BJ (cell line): ENCODE measurements at regions not wholly inside any gene's neighbourhood (a gene's known extent, or its start where the extent isn't known, plus 50 kb on each side); places are given as distances from the start of the nearest gene placed in this dataset.

Experiments
- CTCF ChIA-PET: fragments of 350-600 bp; formaldehyde crosslinking; extraction: SDS; loops from one replicate; lab custom pipeline; 2021; ENCODE audit warnings: antibody characterized with exemption, inconsistent platforms; lab: Yijun Ruan, JAX
- POLR2A ChIA-PET: fragments of 300-600 bp; sonication (Branson Sonifier 250); formaldehyde crosslinking; extraction: SDS; loops from one replicate; lab custom pipeline; 2021; ENCODE audit warnings: antibody characterized with exemption; lab: Charles Lee
- DNase-seq: peaks from one replicate; pipeline ENCODE4 v3.0.0-alpha.2; 2011; ENCODE audit warnings: low read depth
- H3K27me3 ChIP-seq: 2 replicates; pipeline ENCODE4 v1.6.0; 2011; ENCODE audit warnings: low read length; ENCODE audit not compliant: control insufficient read depth, insufficient read depth
- H3K36me3 ChIP-seq: 2 replicates; pipeline ENCODE4 v1.5.1; 2011; ENCODE audit warnings: low read length; ENCODE audit not compliant: control insufficient read depth, insufficient read depth
- H3K4me3 ChIP-seq: 2 replicates; pipeline ENCODE4 v1.5.1; 2011; ENCODE audit warnings: low read depth, mild to moderate bottlenecking, control low read depth, low read length
- CTCF ChIP-seq: IDR thresholded peaks from 2 replicates; pipeline ENCODE4 v1.5.1; 2011; ENCODE audit warnings: low read depth, mild to moderate bottlenecking, control low read depth, inconsistent platforms, low read length, moderate library complexity; ENCODE audit not compliant: insufficient read depth

- Histone ChIP-seq H3K36me3 (no peaks in the 10 kb centered on the region), H3K4me3 (no peak overlapping the region), H3K27me3 (no peaks in the 10 kb centered on the region)
- ChIA-PET POLR2A (no interaction called here), CTCF (no interaction called here)
- TF ChIP-seq CTCF: no peak
- no peak for DNase-seq
Observed at GRCh38 chr7:49089717-49090116, 165.4 kb downstream of the CDC14C start.

GRCh38 chr7:49091089-49091488, 166.7 kb downstream of the CDC14C start:
- ChIA-PET CTCF (interaction anchor here (0.6 kb wide), 1 partner anchor 146 kb away, joined by 3 read pairs; no protein-coding TSS in a partner anchor), POLR2A (no interaction called here)
- Histone ChIP-seq H3K27me3 (no peaks in the 10 kb centered on the region), H3K4me3 (no peak overlapping the region), H3K36me3 (no peaks in the 10 kb centered on the region)
- DNase-seq: no peak
- TF ChIP-seq CTCF: no peak

- Histone ChIP-seq H3K27me3 (no peaks in the 10 kb centered on the region), H3K4me3 (no peak overlapping the region), H3K36me3 (no peaks in the 10 kb centered on the region)
- ChIA-PET POLR2A (no interaction called here), CTCF (interaction anchor here (0.6 kb wide), 1 partner anchor 146 kb away, joined by 3 read pairs; no protein-coding TSS in a partner anchor)
- DNase-seq: no peak
- no peak for TF ChIP-seq CTCF
Observed at GRCh38 chr7:49091519-49091918, 167.2 kb downstream of the CDC14C start.

GRCh38 chr7:49093218-49093617, 168.9 kb downstream of the CDC14C start:
- CTCF ChIA-PET: no interaction called here

GRCh38 chr7:49094866-49095265, 170.5 kb downstream of the CDC14C start:
- H3K36me3 ChIP-seq: no peaks in the 10 kb centered on the region
- POLR2A ChIA-PET: no interaction called here
- H3K27me3 ChIP-seq: no peaks in the 10 kb centered on the region
- CTCF ChIA-PET: no interaction called here
- TF ChIP-seq CTCF: no peak
- DNase-seq: no peak
- H3K4me3 ChIP-seq: no peak overlapping the region

More at GRCh38 chr7:49093218-49093617, 168.9 kb downstream of the CDC14C start:
- no peak for TF ChIP-seq CTCF
- POLR2A ChIA-PET: no interaction called here
- no peak overlapping the region for H3K4me3 ChIP-seq
- no peaks in the 10 kb centered on the region for H3K27me3 ChIP-seq
- no peaks in the 10 kb centered on the region for H3K36me3 ChIP-seq
- DNase-seq: no peak
